WTC11 (cell line): ENCODE measurements at regions not wholly inside any gene's neighbourhood (a gene's known extent, or its start where the extent isn't known, plus 50 kb on each side); places are given as distances from the start of the nearest gene placed in this dataset.

Source experiments
- CBFB ChIP-seq: sonication (generic); formaldehyde crosslinking; IDR thresholded peaks from 2 replicates; pipeline ENCODE4 v1.8.1; 2022; ENCODE audit warnings: mild to moderate bottlenecking, low read depth, missing genetic modification reagents
- CREB1 ChIP-seq: sonication (generic); formaldehyde crosslinking; IDR thresholded peaks from 2 replicates; pipeline ENCODE4 v1.8.0; 2023; ENCODE audit warnings: mild to moderate bottlenecking, missing genetic modification reagents
- FOXJ3 ChIP-seq: sonication (generic); formaldehyde crosslinking; IDR thresholded peaks from 2 replicates; pipeline ENCODE4 v1.9.0; 2021; ENCODE audit warnings: missing genetic modification reagents, mild to moderate bottlenecking, borderline replicate concordance
- IRF2 ChIP-seq: sonication (generic); formaldehyde crosslinking; IDR thresholded peaks from 2 replicates; pipeline ENCODE4 v1.8.0; 2022; ENCODE audit warnings: low read depth, missing genetic modification reagents, borderline replicate concordance
- JUN ChIP-seq: sonication (generic); formaldehyde crosslinking; IDR thresholded peaks from 2 replicates; pipeline ENCODE4 v1.8.0; 2023; ENCODE audit warnings: mild to moderate bottlenecking, missing genetic modification reagents
- SP1 ChIP-seq: sonication (generic); formaldehyde crosslinking; conservative IDR thresholded peaks from 2 replicates; pipeline ENCODE4 v1.8.1; 2022; ENCODE audit warnings: missing genetic modification reagents
- TEAD1 ChIP-seq: sonication (generic); formaldehyde crosslinking; IDR thresholded peaks from 2 replicates; pipeline ENCODE4 v1.8.0; 2022; ENCODE audit warnings: mild to moderate bottlenecking, missing genetic modification reagents
- ZNF671 ChIP-seq: fragments of 250-450 bp; sonication (Bioruptor Pico); IDR thresholded peaks from 2 replicates; pipeline ENCODE4 v1.8.0; 2021; ENCODE audit warnings: mild to moderate bottlenecking
- TF ChIP-seq, protein P1 (sequence below): fragments of 200-600 bp; IDR thresholded peaks from 2 replicates; pipeline ENCODE4 v1.8.0; 2022; ENCODE audit warnings: antibody characterized with exemption
- TF ChIP-seq, protein P2 (sequence below): sonication (generic); formaldehyde crosslinking; IDR thresholded peaks from 2 replicates; pipeline ENCODE4 v1.8.1; 2023; ENCODE audit warnings: mild to moderate bottlenecking, missing genetic modification reagents, moderate library complexity
- TF ChIP-seq, protein P3 (sequence below): sonication (generic); formaldehyde crosslinking; IDR thresholded peaks from 2 replicates; pipeline ENCODE4 v1.8.1; 2022; ENCODE audit warnings: missing genetic modification reagents, borderline replicate concordance
- TF ChIP-seq, protein P4 (sequence below): sonication (generic); formaldehyde crosslinking; IDR thresholded peaks from 2 replicates; pipeline ENCODE4 v1.8.1; 2022; ENCODE audit warnings: low read depth, missing genetic modification reagents, borderline replicate concordance

DNA sequence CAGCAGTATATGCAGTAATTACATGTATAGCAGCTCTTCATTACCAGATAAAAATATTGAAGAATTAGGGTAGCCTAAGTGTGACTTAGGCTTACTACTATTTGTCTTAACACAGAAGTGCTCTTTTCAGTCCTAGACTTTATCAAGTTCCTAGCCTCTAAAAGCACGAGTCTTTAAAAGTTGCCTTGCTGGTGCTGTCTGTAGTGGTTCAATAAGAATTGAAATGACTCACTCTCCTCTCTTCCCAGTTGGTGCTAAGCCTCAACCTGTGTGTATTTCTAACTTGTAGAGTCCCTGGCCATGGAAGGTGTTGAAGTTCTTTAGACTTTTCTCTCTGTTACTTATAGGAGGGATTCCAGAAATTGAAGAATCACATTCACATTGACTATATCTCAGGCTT lies 395.4 kb upstream of the THRB start:
- TF ChIP-seq, protein P1, sequence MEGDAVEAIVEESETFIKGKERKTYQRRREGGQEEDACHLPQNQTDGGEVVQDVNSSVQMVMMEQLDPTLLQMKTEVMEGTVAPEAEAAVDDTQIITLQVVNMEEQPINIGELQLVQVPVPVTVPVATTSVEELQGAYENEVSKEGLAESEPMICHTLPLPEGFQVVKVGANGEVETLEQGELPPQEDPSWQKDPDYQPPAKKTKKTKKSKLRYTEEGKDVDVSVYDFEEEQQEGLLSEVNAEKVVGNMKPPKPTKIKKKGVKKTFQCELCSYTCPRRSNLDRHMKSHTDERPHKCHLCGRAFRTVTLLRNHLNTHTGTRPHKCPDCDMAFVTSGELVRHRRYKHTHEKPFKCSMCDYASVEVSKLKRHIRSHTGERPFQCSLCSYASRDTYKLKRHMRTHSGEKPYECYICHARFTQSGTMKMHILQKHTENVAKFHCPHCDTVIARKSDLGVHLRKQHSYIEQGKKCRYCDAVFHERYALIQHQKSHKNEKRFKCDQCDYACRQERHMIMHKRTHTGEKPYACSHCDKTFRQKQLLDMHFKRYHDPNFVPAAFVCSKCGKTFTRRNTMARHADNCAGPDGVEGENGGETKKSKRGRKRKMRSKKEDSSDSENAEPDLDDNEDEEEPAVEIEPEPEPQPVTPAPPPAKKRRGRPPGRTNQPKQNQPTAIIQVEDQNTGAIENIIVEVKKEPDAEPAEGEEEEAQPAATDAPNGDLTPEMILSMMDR = no peak
- TF ChIP-seq SP1 (CRISPR knock-in tag) (no peak), IRF2 (CRISPR knock-in tag) (no peak), CREB1 (CRISPR knock-in tag) (no peak), JUN (no peak), FOXJ3 (CRISPR knock-in tag) (no peak), CBFB (CRISPR knock-in tag) (no peak), TEAD1 (CRISPR knock-in tag) (no peak), ZNF671 (CRISPR knock-in tag) (no peak)
- TF ChIP-seq, protein P2, sequence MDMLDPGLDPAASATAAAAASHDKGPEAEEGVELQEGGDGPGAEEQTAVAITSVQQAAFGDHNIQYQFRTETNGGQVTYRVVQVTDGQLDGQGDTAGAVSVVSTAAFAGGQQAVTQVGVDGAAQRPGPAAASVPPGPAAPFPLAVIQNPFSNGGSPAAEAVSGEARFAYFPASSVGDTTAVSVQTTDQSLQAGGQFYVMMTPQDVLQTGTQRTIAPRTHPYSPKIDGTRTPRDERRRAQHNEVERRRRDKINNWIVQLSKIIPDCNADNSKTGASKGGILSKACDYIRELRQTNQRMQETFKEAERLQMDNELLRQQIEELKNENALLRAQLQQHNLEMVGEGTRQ (CRISPR knock-in tag) = no peak
- TF ChIP-seq, protein P3, sequence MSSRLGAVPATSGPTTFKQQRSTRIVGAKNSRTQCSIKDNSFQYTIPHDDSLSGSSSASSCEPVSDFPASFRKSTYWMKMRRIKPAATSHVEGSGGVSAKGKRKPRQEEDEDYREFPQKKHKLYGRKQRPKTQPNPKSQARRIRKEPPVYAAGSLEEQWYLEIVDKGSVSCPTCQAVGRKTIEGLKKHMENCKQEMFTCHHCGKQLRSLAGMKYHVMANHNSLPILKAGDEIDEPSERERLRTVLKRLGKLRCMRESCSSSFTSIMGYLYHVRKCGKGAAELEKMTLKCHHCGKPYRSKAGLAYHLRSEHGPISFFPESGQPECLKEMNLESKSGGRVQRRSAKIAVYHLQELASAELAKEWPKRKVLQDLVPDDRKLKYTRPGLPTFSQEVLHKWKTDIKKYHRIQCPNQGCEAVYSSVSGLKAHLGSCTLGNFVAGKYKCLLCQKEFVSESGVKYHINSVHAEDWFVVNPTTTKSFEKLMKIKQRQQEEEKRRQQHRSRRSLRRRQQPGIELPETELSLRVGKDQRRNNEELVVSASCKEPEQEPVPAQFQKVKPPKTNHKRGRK (CRISPR knock-in tag) = no peak
- TF ChIP-seq, protein P4, sequence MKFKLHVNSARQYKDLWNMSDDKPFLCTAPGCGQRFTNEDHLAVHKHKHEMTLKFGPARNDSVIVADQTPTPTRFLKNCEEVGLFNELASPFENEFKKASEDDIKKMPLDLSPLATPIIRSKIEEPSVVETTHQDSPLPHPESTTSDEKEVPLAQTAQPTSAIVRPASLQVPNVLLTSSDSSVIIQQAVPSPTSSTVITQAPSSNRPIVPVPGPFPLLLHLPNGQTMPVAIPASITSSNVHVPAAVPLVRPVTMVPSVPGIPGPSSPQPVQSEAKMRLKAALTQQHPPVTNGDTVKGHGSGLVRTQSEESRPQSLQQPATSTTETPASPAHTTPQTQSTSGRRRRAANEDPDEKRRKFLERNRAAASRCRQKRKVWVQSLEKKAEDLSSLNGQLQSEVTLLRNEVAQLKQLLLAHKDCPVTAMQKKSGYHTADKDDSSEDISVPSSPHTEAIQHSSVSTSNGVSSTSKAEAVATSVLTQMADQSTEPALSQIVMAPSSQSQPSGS = no peak
